Type B pancreatic cell (in vitro differentiated cells): ENCODE measurements at regions not wholly inside any gene's neighbourhood (a gene's known extent, or its start where the extent isn't known, plus 50 kb on each side); places are given as distances from the start of the nearest gene placed in this dataset.

ENCODE experiments used
- DNase-seq: peaks from one replicate; pipeline ENCODE4 v3.0.0; 2021; ENCODE audit warnings: mixed read lengths; ENCODE audit not compliant: unreplicated experiment; ENCODE audit errors: extremely low spot score
- H3K27ac Mint-ChIP-seq: 2 replicates; pipeline ENCODE4 v1.8.0; 2021; ENCODE audit warnings: mild to moderate bottlenecking, mixed read lengths
- H3K27me3 Mint-ChIP-seq: 2 replicates; pipeline ENCODE4 v1.8.0; 2021; ENCODE audit warnings: mixed read lengths
- H3K36me3 Mint-ChIP-seq: 2 replicates; pipeline ENCODE4 v1.8.0; 2021; ENCODE audit warnings: mixed read lengths
- H3K4me1 Mint-ChIP-seq: one replicate; pipeline ENCODE4 v1.8.0; 2021; ENCODE audit warnings: mixed read lengths; ENCODE audit not compliant: unreplicated experiment
- H3K4me3 Mint-ChIP-seq: 2 replicates; pipeline ENCODE4 v1.8.0; 2021; ENCODE audit warnings: mild to moderate bottlenecking, mixed read lengths
- H3K9me3 Mint-ChIP-seq: 2 replicates; pipeline ENCODE4 v1.8.0; 2021; ENCODE audit warnings: mixed read lengths
- TF ChIP-seq, protein P1 (sequence below): fragments of 200-600 bp; sonication (generic); conservative IDR thresholded peaks from 2 replicates; pipeline ENCODE4 v1.5.0; 2021; ENCODE audit warnings: antibody characterized with exemption, mild to moderate bottlenecking

- Mint-ChIP-seq H3K27me3 (peaks cover 15% of the 10 kb centered on the region), H3K36me3 (no peaks in the 10 kb centered on the region), H3K27ac (no peak overlapping the region), H3K9me3 (peaks cover 4% of the 10 kb centered on the region), H3K4me1 (no peaks in the 10 kb centered on the region), H3K4me3 (no peak overlapping the region)
- TF ChIP-seq, protein P1, sequence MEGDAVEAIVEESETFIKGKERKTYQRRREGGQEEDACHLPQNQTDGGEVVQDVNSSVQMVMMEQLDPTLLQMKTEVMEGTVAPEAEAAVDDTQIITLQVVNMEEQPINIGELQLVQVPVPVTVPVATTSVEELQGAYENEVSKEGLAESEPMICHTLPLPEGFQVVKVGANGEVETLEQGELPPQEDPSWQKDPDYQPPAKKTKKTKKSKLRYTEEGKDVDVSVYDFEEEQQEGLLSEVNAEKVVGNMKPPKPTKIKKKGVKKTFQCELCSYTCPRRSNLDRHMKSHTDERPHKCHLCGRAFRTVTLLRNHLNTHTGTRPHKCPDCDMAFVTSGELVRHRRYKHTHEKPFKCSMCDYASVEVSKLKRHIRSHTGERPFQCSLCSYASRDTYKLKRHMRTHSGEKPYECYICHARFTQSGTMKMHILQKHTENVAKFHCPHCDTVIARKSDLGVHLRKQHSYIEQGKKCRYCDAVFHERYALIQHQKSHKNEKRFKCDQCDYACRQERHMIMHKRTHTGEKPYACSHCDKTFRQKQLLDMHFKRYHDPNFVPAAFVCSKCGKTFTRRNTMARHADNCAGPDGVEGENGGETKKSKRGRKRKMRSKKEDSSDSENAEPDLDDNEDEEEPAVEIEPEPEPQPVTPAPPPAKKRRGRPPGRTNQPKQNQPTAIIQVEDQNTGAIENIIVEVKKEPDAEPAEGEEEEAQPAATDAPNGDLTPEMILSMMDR = no peak
- DNase-seq = no peak
These were observed 69.1 kb upstream of the SLC7A1 start for GRCh38 chr13:29664591-29664990.

- H3K4me1 Mint-ChIP-seq = no peaks in the 10 kb centered on the region
- H3K9me3 Mint-ChIP-seq = no peaks in the 10 kb centered on the region
- no peaks in the 10 kb centered on the region for H3K27me3 Mint-ChIP-seq
- no peak overlapping the region for H3K4me3 Mint-ChIP-seq
- no peaks in the 10 kb centered on the region for H3K36me3 Mint-ChIP-seq
- H3K27ac Mint-ChIP-seq = no peak overlapping the region
- TF ChIP-seq, protein P1 = no peak
- no peak for DNase-seq
These were observed 59.5 kb upstream of the SLC7A1 start for GRCh38 chr13:29654843-29655547.

GRCh38 chr13:29654384-29654783 is 58.9 kb upstream of the SLC7A1 start:
- Mint-ChIP-seq H3K4me1 (no peaks in the 10 kb centered on the region), H3K36me3 (no peaks in the 10 kb centered on the region), H3K9me3 (no peaks in the 10 kb centered on the region), H3K27ac (no peak overlapping the region), H3K27me3 (no peaks in the 10 kb centered on the region), H3K4me3 (no peak overlapping the region)
- TF ChIP-seq, protein P1 = no peak
- no peak for DNase-seq

GRCh38 chr13:29648760-29649159 is 53.3 kb upstream of the SLC7A1 start:
- no peak for DNase-seq
- H3K9me3 Mint-ChIP-seq = peaks cover 5% of the 10 kb centered on the region
- H3K27me3 Mint-ChIP-seq = no peaks in the 10 kb centered on the region
- H3K4me1 Mint-ChIP-seq = no peaks in the 10 kb centered on the region
- no peaks in the 10 kb centered on the region for H3K36me3 Mint-ChIP-seq
- H3K4me3 Mint-ChIP-seq = no peak overlapping the region
- TF ChIP-seq, protein P1 = no peak
- no peak overlapping the region for H3K27ac Mint-ChIP-seq
